NCI-H82 treated with DMSO at 0.1 percent for 48 hours (cell line): ENCODE measurements at regions not wholly inside any gene's neighbourhood (a gene's known extent, or its start where the extent isn't known, plus 50 kb on each side); places are given as distances from the start of the nearest gene placed in this dataset.
"Not testable (repeated sequence)": the region's sequence is repeated elsewhere in the genome, so short reads cannot be mapped to it uniquely, and the experiment has no call there.

Experiments
- DNase-seq: peaks from one replicate; lab custom pipeline; 2025; ENCODE audit not compliant: unreplicated experiment; lab: John Stamatoyannopoulos, UW

DNA sequence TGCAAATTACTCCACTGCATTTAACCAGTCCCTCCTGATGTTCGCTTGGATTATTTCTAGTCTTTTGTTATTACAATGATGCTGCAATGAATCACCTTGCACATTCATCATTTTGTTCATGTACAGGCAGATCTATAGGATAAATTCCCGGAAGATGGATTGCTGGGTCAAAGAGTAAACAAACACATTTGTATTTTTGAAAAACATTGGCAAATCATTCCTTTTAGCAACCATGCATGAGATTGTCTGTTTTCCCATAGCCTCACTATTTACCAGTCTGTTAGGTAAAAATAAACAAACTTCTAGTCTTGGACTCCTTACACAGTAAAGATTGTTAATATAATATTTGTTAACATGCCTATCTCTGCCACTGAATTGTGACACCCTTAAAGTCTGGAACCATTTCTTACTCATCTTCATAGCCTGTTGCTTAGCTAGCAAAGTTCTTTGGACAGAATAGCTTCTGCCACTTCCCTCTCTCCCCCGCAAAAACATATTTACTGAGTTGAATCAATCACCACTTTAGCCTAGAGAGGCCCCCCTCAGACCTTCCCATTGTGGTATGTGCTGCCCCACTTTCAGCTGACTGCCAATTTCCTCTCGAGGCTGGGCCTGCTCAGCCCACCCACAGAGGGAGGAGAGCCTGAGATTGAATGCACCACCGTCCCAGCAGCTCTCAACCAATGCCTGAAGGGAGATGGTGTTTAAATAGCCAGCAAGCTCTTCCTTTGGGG lies 108.4 kb upstream of the ATXN3L start:
- no peak for DNase-seq

DNA sequence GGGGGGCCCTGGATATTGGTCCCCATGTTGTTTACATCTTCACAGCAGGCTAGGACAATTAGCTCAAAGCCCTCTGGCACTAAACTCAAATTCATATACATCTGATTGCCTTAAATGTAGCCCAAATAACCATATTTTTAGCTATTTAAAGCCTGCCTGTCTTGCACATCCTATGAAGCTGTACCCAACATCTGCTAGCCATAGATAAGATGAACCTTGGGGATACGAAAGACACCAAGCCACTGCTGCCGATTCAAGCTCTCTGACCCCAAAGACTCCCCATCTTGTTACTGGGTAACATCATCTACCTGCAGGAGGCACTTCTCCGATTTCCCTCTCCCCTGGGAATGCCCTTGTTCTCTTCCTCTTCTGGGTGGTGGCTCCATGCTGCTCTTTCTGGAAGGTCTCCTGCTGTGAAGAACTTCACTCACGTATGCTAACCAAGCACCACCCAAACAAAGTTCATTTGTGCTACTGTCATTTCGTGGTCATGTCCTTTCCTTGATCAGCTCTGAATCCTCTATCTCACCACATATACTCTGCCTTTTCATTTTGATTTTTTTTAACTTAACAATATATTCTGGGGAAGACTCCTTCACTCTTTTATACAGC lies 107.7 kb upstream of the ATXN3L start:
- DNase-seq = no peak

DNA sequence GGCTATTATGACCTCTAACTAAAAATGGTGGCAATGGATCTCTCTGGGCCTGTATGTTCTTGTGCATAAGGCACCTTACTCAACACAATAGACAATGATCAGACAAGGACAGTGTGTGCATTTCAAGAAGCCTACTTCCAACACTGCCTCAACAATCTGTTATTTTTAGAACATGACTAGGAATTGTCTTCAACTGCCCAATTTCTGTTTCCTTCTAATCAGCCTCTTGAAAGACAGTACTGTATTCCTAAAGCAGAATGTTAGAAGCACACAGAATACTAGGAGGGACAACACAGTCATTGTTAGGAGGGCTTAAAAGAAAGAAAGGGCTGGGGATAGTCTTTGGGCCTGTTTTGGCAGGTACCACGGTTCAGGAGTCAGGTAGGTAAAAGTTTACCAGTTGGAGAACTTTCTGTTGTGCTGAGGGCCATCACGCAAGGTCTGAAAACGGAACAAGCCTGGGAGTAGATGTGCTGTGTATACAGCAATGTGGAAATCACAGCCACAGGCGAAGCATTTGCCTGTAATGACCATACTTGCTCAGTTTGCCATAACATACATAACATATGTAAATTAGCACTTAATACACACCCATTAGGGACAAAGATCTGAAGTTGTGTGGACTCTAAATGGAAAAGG lies 100.8 kb upstream of the ATXN3L start:
- DNase-seq = no peak

- no peak for DNase-seq
These were observed 100.1 kb upstream of the ATXN3L start for GRCh38 chrX:13419918-13420317.

DNA sequence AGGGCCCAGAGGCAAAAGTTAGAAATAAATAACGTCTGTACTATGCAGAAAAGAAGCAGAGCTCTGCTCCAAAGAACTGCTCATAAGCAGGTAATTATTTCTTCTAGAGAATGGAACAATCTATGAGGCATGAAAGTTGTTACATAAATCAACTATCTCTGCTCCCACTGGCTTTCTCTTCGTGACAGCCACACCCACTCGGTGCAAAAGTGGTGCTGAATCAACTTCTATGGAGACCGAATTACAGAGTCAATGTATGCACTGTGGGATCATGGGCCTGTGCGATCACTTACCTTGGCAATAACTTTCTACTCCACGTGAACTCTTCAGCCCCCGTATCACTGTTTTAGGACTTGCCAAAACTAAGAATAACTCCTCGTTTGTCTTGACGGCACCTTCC lies 99.4 kb upstream of the ATXN3L start:
- no peak for DNase-seq

- DNase-seq = no peak
These were observed 98.6 kb upstream of the ATXN3L start for GRCh38 chrX:13418126-13419097.

DNA sequence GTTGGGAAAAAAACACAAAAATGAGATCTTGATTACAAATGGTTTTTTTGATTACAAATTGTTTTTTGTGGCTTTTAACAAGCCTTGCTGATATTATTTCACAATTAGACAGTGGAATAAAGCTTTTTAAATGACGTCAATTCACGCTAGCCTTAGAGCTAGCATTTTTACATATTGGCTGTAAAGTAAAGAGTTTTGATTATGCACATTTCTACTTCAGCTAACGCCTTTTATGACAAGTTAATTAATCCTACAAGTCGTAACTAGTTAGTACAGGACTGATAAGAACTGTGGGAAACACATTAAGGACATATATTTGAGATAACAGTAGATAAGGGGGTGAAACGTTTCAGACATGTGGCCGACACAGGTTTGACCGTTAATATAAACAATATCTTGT lies 95.7 kb upstream of the ATXN3L start:
- no peak for DNase-seq

GRCh38 chrX:13414006-13414647 lies 94.3 kb upstream of the ATXN3L start:
- DNase-seq = no peak

- DNase-seq = peak; percentile 92
These were observed 92.4 kb upstream of the ATXN3L start for GRCh38 chrX:13412208-13412600.

- DNase-seq = peak; percentile 96
These were observed 91.8 kb upstream of the ATXN3L start for GRCh38 chrX:13411496-13412207.

GRCh38 chrX:13408599-13408998 lies 88.7 kb upstream of the ATXN3L start:
- not testable (repeated sequence) for DNase-seq

- DNase-seq = not testable (repeated sequence)
These were observed 84.9 kb upstream of the ATXN3L start for GRCh38 chrX:13404777-13405176.

GRCh38 chrX:13404364-13404763 lies 84.5 kb upstream of the ATXN3L start:
- DNase-seq = no peak

DNA sequence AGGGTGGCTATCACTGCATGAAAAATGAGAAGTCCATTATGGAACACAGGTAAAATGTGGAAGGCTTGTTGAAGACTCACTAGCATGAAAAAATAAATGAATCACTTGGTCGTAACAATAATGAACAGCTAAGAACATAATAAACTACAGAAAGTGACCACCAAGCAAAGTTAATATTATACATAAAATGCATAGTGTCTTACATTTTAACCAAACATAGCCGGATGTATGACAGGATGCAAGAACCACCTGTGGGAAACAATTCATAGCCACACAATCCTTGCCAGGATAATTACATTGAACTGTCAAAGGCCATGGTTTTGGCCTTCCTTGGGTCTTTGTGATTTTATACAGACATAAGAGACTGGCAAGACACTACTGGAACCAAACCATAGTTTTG lies 81.9 kb upstream of the ATXN3L start:
- no peak for DNase-seq

GRCh38 chrX:13398839-13399238 lies 79.0 kb upstream of the ATXN3L start:
- no peak for DNase-seq

- no peak for DNase-seq
These were observed 78.3 kb upstream of the ATXN3L start for GRCh38 chrX:13397878-13398818.

GRCh38 chrX:13396924-13397323 lies 77.1 kb upstream of the ATXN3L start:
- DNase-seq = no peak

DNA sequence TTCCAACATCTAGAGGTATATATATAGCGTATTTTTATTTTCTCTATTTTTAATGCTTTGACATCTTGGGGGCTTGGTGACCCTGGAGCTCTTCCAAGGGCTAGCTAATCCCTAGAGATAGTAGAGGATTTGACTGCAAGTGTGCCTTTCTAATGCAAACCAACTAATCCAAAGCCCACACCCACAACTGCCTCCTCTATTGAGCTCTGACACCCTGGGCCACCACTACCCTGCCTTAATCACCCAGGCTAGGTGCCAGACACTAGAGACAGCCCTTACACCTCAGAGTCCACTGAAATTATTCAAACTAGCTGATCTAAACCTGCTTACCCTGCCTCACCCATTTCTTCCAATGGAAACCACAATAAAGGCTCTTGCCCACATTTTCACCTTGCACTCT lies 69.6 kb upstream of the ATXN3L start:
- peak; percentile 76 for DNase-seq
